ENCODE measurements at regions not wholly inside any gene's neighbourhood (a gene's known extent, or its start where the extent isn't known, plus 50 kb on each side); places are given as distances from the start of the nearest gene placed in this dataset.
"Not testable (repeated sequence)": the region's sequence is repeated elsewhere in the genome, so short reads cannot be mapped to it uniquely, and the experiment has no call there.

- H3K9me3 ChIP-seq (ENCODE audit: insufficient read depth, low read depth, low read length): no peaks in the 10 kb centered on the region
- no peaks in the 10 kb centered on the region for H3K4me1 ChIP-seq (ENCODE audit: insufficient read depth, low read length)
- no peak overlapping the region for H3K9ac ChIP-seq (ENCODE audit: low read depth, low read length)
- WGBS: 97% methylated on average over 7 of the region's 8 CpGs
- no peaks in the 10 kb centered on the region for H3K27me3 ChIP-seq (ENCODE audit: insufficient read depth, low read length)
- H3K27ac ChIP-seq (ENCODE audit: low read depth, low read length): no peak overlapping the region
- H3K4me3 ChIP-seq (ENCODE audit: low read length): no peak overlapping the region
- H3K36me3 ChIP-seq (ENCODE audit: insufficient read depth, low read length): no peaks in the 10 kb centered on the region
Measured at GRCh38 chr7:45430397-45430796, 143.8 kb upstream of the ADCY1 start.

GRCh38 chr7:45434167-45434784 lies 139.9 kb upstream of the ADCY1 start:
- Histone ChIP-seq H3K9ac (ENCODE audit: low read depth, low read length) (no peak overlapping the region), H3K9me3 (ENCODE audit: insufficient read depth, low read depth, low read length) (no peaks in the 10 kb centered on the region), H3K27ac (ENCODE audit: low read depth, low read length) (no peak overlapping the region), H3K36me3 (ENCODE audit: insufficient read depth, low read length) (no peaks in the 10 kb centered on the region), H3K4me3 (ENCODE audit: low read length) (no peak overlapping the region), H3K27me3 (ENCODE audit: insufficient read depth, low read length) (no peaks in the 10 kb centered on the region), H3K4me1 (ENCODE audit: insufficient read depth, low read length) (no peaks in the 10 kb centered on the region)
- 97% methylated on average over 6 of the region's 6 CpGs for WGBS

GRCh38 chr7:45435131-45435530 lies 139.0 kb upstream of the ADCY1 start:
- no peak overlapping the region for H3K27ac ChIP-seq (ENCODE audit: low read depth, low read length)
- 0 out of 2 replicates have a peak, but pooled peaks cover 4% of the 10 kb centered on the region for H3K9me3 ChIP-seq (ENCODE audit: insufficient read depth, low read depth, low read length)
- no peaks in the 10 kb centered on the region for H3K27me3 ChIP-seq (ENCODE audit: insufficient read depth, low read length)
- WGBS: 95% methylated on average over 3 of the region's 3 CpGs
- no peak overlapping the region for H3K9ac ChIP-seq (ENCODE audit: low read depth, low read length)
- no peak overlapping the region for H3K4me3 ChIP-seq (ENCODE audit: low read length)
- no peaks in the 10 kb centered on the region for H3K36me3 ChIP-seq (ENCODE audit: insufficient read depth, low read length)
- no peaks in the 10 kb centered on the region for H3K4me1 ChIP-seq (ENCODE audit: insufficient read depth, low read length)

- no peak overlapping the region for H3K27ac ChIP-seq (ENCODE audit: low read depth, low read length)
- no peaks in the 10 kb centered on the region for H3K27me3 ChIP-seq (ENCODE audit: insufficient read depth, low read length)
- H3K9me3 ChIP-seq (ENCODE audit: insufficient read depth, low read depth, low read length): 0 out of 2 replicates have a peak, but pooled peaks cover 4% of the 10 kb centered on the region
- H3K4me1 ChIP-seq (ENCODE audit: insufficient read depth, low read length): no peaks in the 10 kb centered on the region
- no peaks in the 10 kb centered on the region for H3K36me3 ChIP-seq (ENCODE audit: insufficient read depth, low read length)
- no peak overlapping the region for H3K9ac ChIP-seq (ENCODE audit: low read depth, low read length)
- WGBS: 100% methylated on average over 1 of the region's 1 CpG
- no peak overlapping the region for H3K4me3 ChIP-seq (ENCODE audit: low read length)
Measured at GRCh38 chr7:45435846-45436245, 138.3 kb upstream of the ADCY1 start.

GRCh38 chr7:45440776-45441175 lies 133.4 kb upstream of the ADCY1 start:
- H3K4me3 ChIP-seq (ENCODE audit: low read length); H3K9ac ChIP-seq (ENCODE audit: low read depth, low read length); H3K27me3 ChIP-seq (ENCODE audit: insufficient read depth, low read length); H3K9me3 ChIP-seq (ENCODE audit: insufficient read depth, low read depth, low read length); H3K4me1 ChIP-seq (ENCODE audit: insufficient read depth, low read length); H3K36me3 ChIP-seq (ENCODE audit: insufficient read depth, low read length); H3K27ac ChIP-seq (ENCODE audit: low read depth, low read length): not testable (repeated sequence)
- 88% methylated on average over 1 of the region's 1 CpG for WGBS

- 94% methylated on average over 1 of the region's 1 CpG for WGBS
- no peaks in the 10 kb centered on the region for H3K27me3 ChIP-seq (ENCODE audit: insufficient read depth, low read length)
- H3K4me3 ChIP-seq (ENCODE audit: low read length): no peak overlapping the region
- no peak overlapping the region for H3K27ac ChIP-seq (ENCODE audit: low read depth, low read length)
- H3K36me3 ChIP-seq (ENCODE audit: insufficient read depth, low read length): no peaks in the 10 kb centered on the region
- 0 out of 2 replicates have a peak, but pooled peaks cover 4% of the 10 kb centered on the region for H3K9me3 ChIP-seq (ENCODE audit: insufficient read depth, low read depth, low read length)
- no peaks in the 10 kb centered on the region for H3K4me1 ChIP-seq (ENCODE audit: insufficient read depth, low read length)
- H3K9ac ChIP-seq (ENCODE audit: low read depth, low read length): no peak overlapping the region
Measured at GRCh38 chr7:45443263-45443662, 130.9 kb upstream of the ADCY1 start.

GRCh38 chr7:45446195-45446944 lies 127.8 kb upstream of the ADCY1 start:
- WGBS: 66% methylated on average over 2 of the region's 2 CpGs

GRCh38 chr7:45447296-45447695 lies 126.9 kb upstream of the ADCY1 start:
- no peaks in the 10 kb centered on the region for H3K36me3 ChIP-seq (ENCODE audit: insufficient read depth, low read length)
- H3K9ac ChIP-seq (ENCODE audit: low read depth, low read length): no peak overlapping the region
- no peaks in the 10 kb centered on the region for H3K4me1 ChIP-seq (ENCODE audit: insufficient read depth, low read length)
- no peaks in the 10 kb centered on the region for H3K27me3 ChIP-seq (ENCODE audit: insufficient read depth, low read length)
- no peaks in the 10 kb centered on the region for H3K9me3 ChIP-seq (ENCODE audit: insufficient read depth, low read depth, low read length)
- WGBS: 93% methylated on average over 1 of the region's 1 CpG
- no peak overlapping the region for H3K27ac ChIP-seq (ENCODE audit: low read depth, low read length)
- H3K4me3 ChIP-seq (ENCODE audit: low read length): no peak overlapping the region

More at GRCh38 chr7:45446195-45446944, 127.8 kb upstream of the ADCY1 start:
- Histone ChIP-seq H3K4me3 (ENCODE audit: low read length) (no peak overlapping the region), H3K4me1 (ENCODE audit: insufficient read depth, low read length) (no peaks in the 10 kb centered on the region), H3K9me3 (ENCODE audit: insufficient read depth, low read depth, low read length) (no peaks in the 10 kb centered on the region), H3K27me3 (ENCODE audit: insufficient read depth, low read length) (no peaks in the 10 kb centered on the region), H3K27ac (ENCODE audit: low read depth, low read length) (no peak overlapping the region), H3K9ac (ENCODE audit: low read depth, low read length) (no peak overlapping the region), H3K36me3 (ENCODE audit: insufficient read depth, low read length) (no peaks in the 10 kb centered on the region)

- Histone ChIP-seq H3K4me1 (ENCODE audit: insufficient read depth, low read length) (no peaks in the 10 kb centered on the region), H3K4me3 (ENCODE audit: low read length) (no peak overlapping the region), H3K27me3 (ENCODE audit: insufficient read depth, low read length) (no peaks in the 10 kb centered on the region), H3K36me3 (ENCODE audit: insufficient read depth, low read length) (no peaks in the 10 kb centered on the region), H3K9ac (ENCODE audit: low read depth, low read length) (no peak overlapping the region), H3K9me3 (ENCODE audit: insufficient read depth, low read depth, low read length) (no peaks in the 10 kb centered on the region), H3K27ac (ENCODE audit: low read depth, low read length) (no peak overlapping the region)
- 94% methylated on average over 2 of the region's 2 CpGs for WGBS
Measured at GRCh38 chr7:45450571-45451204, 123.5 kb upstream of the ADCY1 start.

- Histone ChIP-seq H3K36me3 (ENCODE audit: insufficient read depth, low read length) (no peaks in the 10 kb centered on the region), H3K4me3 (ENCODE audit: low read length) (no peak overlapping the region), H3K4me1 (ENCODE audit: insufficient read depth, low read length) (no peaks in the 10 kb centered on the region), H3K9ac (ENCODE audit: low read depth, low read length) (no peak overlapping the region), H3K9me3 (ENCODE audit: insufficient read depth, low read depth, low read length) (no peaks in the 10 kb centered on the region), H3K27ac (ENCODE audit: low read depth, low read length) (no peak overlapping the region), H3K27me3 (ENCODE audit: insufficient read depth, low read length) (no peaks in the 10 kb centered on the region)
- WGBS: 97% methylated on average over 2 of the region's 2 CpGs
Measured at GRCh38 chr7:45451342-45452035, 122.7 kb upstream of the ADCY1 start.

- whole genome bisulfite sequencing: 56% methylated on average over 2 of the region's 3 CpGs
- Histone ChIP-seq H3K27ac (ENCODE audit: low read depth, low read length) (no peak overlapping the region), H3K9ac (ENCODE audit: low read depth, low read length) (no peak overlapping the region), H3K9me3 (ENCODE audit: insufficient read depth, low read depth, low read length) (no peaks in the 10 kb centered on the region), H3K4me3 (ENCODE audit: low read length) (no peak overlapping the region), H3K4me1 (ENCODE audit: insufficient read depth, low read length) (no peaks in the 10 kb centered on the region), H3K27me3 (ENCODE audit: insufficient read depth, low read length) (no peaks in the 10 kb centered on the region), H3K36me3 (ENCODE audit: insufficient read depth, low read length) (no peaks in the 10 kb centered on the region)
Measured at GRCh38 chr7:45454771-45455170, 119.4 kb upstream of the ADCY1 start.

Measured in HUES64 (cell line).